ENCODE measurements at regions not wholly inside any gene's neighbourhood (a gene's known extent, or its start where the extent isn't known, plus 50 kb on each side); places are given as distances from the start of the nearest gene placed in this dataset.

- H3K4me2 ChIP-seq (ENCODE audit: insufficient read depth, low read length), result no peak overlapping the region
- CTCF ChIA-PET, result no interaction called here
- no peaks in the 10 kb centered on the region for H3K27me3 ChIP-seq (ENCODE audit: control insufficient read depth in 2 of 2, insufficient read depth in 2 of 2, low read length in 2 of 2)
- H3K36me3 ChIP-seq (ENCODE audit: control insufficient read depth in 2 of 2, extremely low read depth in 1 of 2, insufficient read depth in 2 of 2, low read length in 2 of 2), result no peaks in the 10 kb centered on the region
- no peaks in the 10 kb centered on the region for H3K4me1 ChIP-seq (ENCODE audit: control insufficient read depth, extremely low read depth, insufficient read depth, low read length)
- no peak overlapping the region for H3K27ac ChIP-seq (ENCODE audit: insufficient read depth, low read depth, low read length)
- H3K9me3 ChIP-seq (replicated peaks; ENCODE audit: control insufficient read depth, insufficient read depth, low read length), result peaks cover 7% of the 10 kb centered on the region
- no TSS peak for BruUV-seq (replicated peaks)
- POLR2A ChIA-PET, result no interaction called here
- no peaks in the 10 kb centered on the region for H3K9me1 ChIP-seq (replicated peaks; ENCODE audit: control insufficient read depth, extremely low read depth, insufficient read depth, low read length)
- FAIRE-seq (no peak), DNase-seq (ENCODE audit: low read depth, low spot score) (no peak)
- intact Hi-C loops (cut with micrococcal nuclease) (no loop called here), dilution Hi-C loops (cut with MboI; ENCODE audit: extremely low pct_ligation_motif_present, low sequenced_read_pairs) (no loop called here)
- no peaks in the 10 kb centered on the region for H3K79me2 ChIP-seq (ENCODE audit: control insufficient read depth, insufficient read depth, low read length)
- TF ChIP-seq MYC (IDR thresholded peaks at IDR 0.05; ENCODE audit: low read depth, low read length) (no peak), POLR2AphosphoS5 (IDR thresholded peaks at IDR 0.05; ENCODE audit: insufficient read depth, low read depth, low read length) (no peak), MAX (IDR thresholded peaks at IDR 0.05; ENCODE audit: insufficient read depth, insufficient read length) (no peak), POLR2A (IDR thresholded peaks at IDR 0.05; ENCODE audit: low read depth, low read length) (no peak), GATA2 (IDR thresholded peaks at IDR 0.05; ENCODE audit: insufficient read depth, insufficient read length, low read depth, low read length) (no peak), EZH2 (IDR thresholded peaks at IDR 0.05; ENCODE audit: borderline replicate concordance, low read depth, low read length, severe bottlenecking) (no peak), FOS (IDR thresholded peaks at IDR 0.05; ENCODE audit: borderline replicate concordance, insufficient read depth, low read length) (no peak), JUN (IDR thresholded peaks at IDR 0.05; ENCODE audit: borderline replicate concordance, insufficient read depth, insufficient read length, low read depth) (no peak)
- TF ChIP-seq, protein P1, sequence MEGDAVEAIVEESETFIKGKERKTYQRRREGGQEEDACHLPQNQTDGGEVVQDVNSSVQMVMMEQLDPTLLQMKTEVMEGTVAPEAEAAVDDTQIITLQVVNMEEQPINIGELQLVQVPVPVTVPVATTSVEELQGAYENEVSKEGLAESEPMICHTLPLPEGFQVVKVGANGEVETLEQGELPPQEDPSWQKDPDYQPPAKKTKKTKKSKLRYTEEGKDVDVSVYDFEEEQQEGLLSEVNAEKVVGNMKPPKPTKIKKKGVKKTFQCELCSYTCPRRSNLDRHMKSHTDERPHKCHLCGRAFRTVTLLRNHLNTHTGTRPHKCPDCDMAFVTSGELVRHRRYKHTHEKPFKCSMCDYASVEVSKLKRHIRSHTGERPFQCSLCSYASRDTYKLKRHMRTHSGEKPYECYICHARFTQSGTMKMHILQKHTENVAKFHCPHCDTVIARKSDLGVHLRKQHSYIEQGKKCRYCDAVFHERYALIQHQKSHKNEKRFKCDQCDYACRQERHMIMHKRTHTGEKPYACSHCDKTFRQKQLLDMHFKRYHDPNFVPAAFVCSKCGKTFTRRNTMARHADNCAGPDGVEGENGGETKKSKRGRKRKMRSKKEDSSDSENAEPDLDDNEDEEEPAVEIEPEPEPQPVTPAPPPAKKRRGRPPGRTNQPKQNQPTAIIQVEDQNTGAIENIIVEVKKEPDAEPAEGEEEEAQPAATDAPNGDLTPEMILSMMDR (IDR thresholded peaks at IDR 0.05; ENCODE audit: extremely low read depth in 1 of 2, insufficient read depth in 1 of 2, low read depth in 1 of 2, low read length in 2 of 2), result no peak
- H3K4me3 ChIP-seq (replicated peaks in 1 of 3; ENCODE audit: insufficient read depth in 1 of 3, low read depth in 1 of 3, low read length in 3 of 3), result no peak overlapping the region
- H2AFZ ChIP-seq (ENCODE audit: low read depth, low read length), result no peak overlapping the region
- H3K9ac ChIP-seq (replicated peaks; ENCODE audit: extremely low read depth, insufficient read depth, low read length), result no peak overlapping the region
- no peaks in the 10 kb centered on the region for H4K20me1 ChIP-seq (replicated peaks; ENCODE audit: control insufficient read depth, extremely low read depth, insufficient read depth, low read length)
Observed at GRCh38 chr21:20396798-20397197, 601.4 kb upstream of the NCAM2 start.

Data from endothelial cell of umbilical vein (primary cell).